Heart left ventricle (tissue), 13 donors: ENCODE measurements at regions not wholly inside any gene's neighbourhood (a gene's known extent, or its start where the extent isn't known, plus 50 kb on each side); places are given as distances from the start of the nearest gene placed in this dataset.

Experiments
- CTCF ChIP-seq, 12 donors: fragments of 200-600 bp; sonication (generic) in 4 of 12; IDR thresholded peaks; one replicate each; pipeline versions ENCODE4 v1.5.0 to v1.8.0; 2018 to 2022; ENCODE audit warnings: antibody characterized with exemption in 12 of 12, mild to moderate bottlenecking in 5 of 12
- POLR2A ChIP-seq, 2 donors: fragments of 450-650 bp; IDR thresholded peaks; one replicate each; pipeline ENCODE4 v1.6.1; 2017; ENCODE audit warnings: antibody characterized with exemption in 2 of 2, mild to moderate bottlenecking in 2 of 2, moderate library complexity in 2 of 2
- donor health status: ischemic (EF 13 %, LVEDD 7.1; RV severe dilation, severe dysfunction).
- donor health status: DM: no; HTN: yes; CAD: no.
- donor health status: DM: no; HTN: no; CAD: no.
- donor health status: ischemic (EF 25% LVEDD 6.9; RV normal size, moderate dysfunction).
- donor health status: ischemic (EF 25% LVEDD 5.7; RV mildly dilated, moderate dysfunction).
- donor health status: ischemic (EF 35%, LVEDD 5.7; RV mildly dilated, moderate dysfunction).
- donor health status: nonischemic (EF 11% LVEDD 7.7; RV severe dilation, severe dysfunction).
- donor health status: DM: yes; HTN: yes; CAD: no.
- donor health status: PGD.
- donor health status: ischemic (EF 29% LVEDD 5.4; RV normal size, mild dysfunction).
- donor health status: nonischemic (EF 23%, LVEDD 6.1; RV moderate dilation, normal function).

- TF ChIP-seq CTCF (IDR thresholded peaks at IDR 0.05) (no peak), POLR2A (IDR thresholded peaks at IDR 0.05) (no peak)
Measured at GRCh38 chr21:27290028-27290427, 323.1 kb upstream of the ADAMTS5 start.
